ENCODE measurements at regions not wholly inside any gene's neighbourhood (a gene's known extent, or its start where the extent isn't known, plus 50 kb on each side); places are given as distances from the start of the nearest gene placed in this dataset.

DNA sequence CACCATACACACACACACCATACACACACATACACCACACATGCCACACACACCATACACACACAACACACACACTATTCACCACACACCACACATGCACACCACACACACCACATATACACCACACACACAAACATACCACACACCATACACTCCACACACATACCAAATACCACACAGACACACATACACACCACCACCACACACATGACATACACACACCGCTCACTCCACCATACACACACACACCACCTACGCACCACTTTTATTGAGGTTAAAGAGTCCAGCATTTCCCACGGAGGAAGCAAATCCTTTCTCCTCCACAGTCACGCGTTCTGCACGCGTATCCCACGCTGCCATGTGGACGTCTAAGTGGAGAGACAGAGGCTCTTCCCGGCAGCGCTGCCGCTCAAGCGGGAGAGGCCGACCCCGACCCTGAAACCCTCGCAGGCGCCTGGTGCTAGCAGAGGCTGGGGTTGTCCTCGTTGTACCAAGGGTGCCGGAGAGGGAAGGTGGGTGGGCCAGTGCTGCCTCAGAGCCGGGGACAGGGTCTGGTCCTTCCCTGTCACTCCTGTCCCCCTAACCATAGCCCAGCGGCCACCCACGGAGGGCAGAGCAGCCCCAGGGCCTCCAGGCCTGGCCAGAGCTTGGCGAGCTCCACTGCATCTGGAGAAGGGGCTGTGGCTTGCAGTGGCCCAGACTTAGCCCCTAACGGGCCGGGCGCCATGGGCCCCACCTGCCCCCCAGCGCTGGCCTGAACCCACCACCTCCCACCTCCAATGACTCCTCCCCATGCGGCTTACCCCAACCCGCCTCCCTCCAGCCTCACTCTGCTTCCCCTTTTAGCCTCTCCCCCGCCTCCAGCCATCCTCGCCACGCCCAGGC lies 1495.0 kb downstream of the BRD1 start:
- TF ChIP-seq, protein P1, sequence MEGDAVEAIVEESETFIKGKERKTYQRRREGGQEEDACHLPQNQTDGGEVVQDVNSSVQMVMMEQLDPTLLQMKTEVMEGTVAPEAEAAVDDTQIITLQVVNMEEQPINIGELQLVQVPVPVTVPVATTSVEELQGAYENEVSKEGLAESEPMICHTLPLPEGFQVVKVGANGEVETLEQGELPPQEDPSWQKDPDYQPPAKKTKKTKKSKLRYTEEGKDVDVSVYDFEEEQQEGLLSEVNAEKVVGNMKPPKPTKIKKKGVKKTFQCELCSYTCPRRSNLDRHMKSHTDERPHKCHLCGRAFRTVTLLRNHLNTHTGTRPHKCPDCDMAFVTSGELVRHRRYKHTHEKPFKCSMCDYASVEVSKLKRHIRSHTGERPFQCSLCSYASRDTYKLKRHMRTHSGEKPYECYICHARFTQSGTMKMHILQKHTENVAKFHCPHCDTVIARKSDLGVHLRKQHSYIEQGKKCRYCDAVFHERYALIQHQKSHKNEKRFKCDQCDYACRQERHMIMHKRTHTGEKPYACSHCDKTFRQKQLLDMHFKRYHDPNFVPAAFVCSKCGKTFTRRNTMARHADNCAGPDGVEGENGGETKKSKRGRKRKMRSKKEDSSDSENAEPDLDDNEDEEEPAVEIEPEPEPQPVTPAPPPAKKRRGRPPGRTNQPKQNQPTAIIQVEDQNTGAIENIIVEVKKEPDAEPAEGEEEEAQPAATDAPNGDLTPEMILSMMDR (conservative IDR thresholded peaks at IDR 0.05; ENCODE audit: low read length) = no peak
- no peak for TF ChIP-seq EZH2phosphoT487 (IDR thresholded peaks at IDR 0.05; ENCODE audit: borderline replicate concordance)
